HG03097 (cell line): ENCODE measurements at regions not wholly inside any gene's neighbourhood (a gene's known extent, or its start where the extent isn't known, plus 50 kb on each side); places are given as distances from the start of the nearest gene placed in this dataset.

Source experiments
- ATAC-seq: cut with Tn5 transposase; IDR thresholded peaks from one replicate; pipeline ENCODE4 v1.9.1; 2021; ENCODE audit not compliant: unreplicated experiment, low FRiP score

DNA sequence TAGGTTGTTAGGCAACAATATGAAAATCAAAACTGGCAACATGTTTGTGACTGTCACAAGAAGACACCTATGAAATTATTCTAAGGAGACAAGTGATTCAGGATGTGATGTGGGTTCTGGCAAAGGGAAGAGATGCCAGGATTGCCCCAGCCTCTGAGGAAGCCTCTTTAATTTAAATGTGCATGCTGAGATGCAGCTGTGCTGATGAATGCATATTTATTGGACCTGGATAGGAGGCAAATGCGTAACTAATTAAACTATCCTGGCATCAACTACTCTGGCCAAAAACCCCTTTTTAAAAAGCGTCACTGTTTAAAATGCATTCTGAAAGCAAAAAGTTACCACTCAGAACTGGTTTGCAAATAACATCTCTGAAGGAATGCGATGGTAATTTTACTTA is 176.5 kb upstream of the DPH6 start:
- no peak for ATAC-seq

DNA sequence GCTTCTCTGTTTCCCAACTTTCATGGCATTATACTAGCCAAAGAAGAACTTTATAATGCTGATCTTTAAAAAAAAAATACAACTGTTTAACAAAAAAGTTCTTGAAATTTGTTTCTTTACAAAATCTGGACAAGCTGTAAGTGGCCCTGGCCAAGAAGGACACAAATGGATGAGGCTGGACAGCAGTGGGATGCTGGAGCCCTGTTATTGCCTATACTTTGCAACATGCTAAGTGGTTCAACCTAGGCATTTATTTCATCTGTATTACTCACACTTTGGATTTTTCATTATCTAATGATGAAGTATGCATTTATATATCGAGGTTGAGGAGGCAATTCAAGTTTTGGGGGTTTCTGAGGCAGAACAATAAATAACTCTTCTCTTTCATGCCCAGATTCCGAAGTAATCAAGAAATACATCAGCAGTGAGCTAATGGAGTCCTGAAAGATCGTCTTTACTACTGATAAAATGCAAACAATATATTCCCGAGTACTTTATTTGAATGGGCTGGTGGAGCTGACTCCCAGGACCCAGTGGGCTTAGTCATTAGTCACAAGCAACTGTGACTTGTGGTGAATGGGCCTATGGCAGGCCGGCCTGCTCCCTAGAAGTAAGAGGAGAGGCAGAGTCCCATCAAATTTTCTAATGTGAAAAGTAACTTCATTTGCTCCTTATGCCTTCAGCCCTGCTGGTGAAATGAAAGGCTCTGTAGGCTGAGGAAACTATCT is 177.3 kb upstream of the DPH6 start:
- no peak for ATAC-seq

- no peak for ATAC-seq
Observed at GRCh38 chr15:35723852-35724251, 177.9 kb upstream of the DPH6 start.

- no peak for ATAC-seq
Observed at GRCh38 chr15:35724626-35725025, 178.7 kb upstream of the DPH6 start.

DNA sequence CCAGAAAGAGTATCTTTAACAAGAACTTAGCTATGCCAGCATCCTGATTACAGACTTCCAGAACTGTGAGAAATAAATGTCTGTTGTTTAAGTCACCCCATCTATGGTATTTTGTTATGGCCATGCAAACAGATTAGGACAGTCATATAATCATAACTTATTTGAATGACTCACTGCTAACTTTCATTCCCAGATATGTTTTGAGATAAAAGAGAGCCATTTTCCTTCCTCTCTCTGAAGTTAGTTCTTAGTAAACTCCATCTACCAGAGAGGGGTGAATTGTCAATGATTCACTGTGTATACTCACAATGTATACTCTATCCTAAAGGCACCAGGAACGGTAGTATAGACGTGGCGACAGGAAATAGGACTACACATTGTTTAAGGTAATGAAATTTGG is 179.4 kb upstream of the DPH6 start:
- ATAC-seq, result no peak

DNA sequence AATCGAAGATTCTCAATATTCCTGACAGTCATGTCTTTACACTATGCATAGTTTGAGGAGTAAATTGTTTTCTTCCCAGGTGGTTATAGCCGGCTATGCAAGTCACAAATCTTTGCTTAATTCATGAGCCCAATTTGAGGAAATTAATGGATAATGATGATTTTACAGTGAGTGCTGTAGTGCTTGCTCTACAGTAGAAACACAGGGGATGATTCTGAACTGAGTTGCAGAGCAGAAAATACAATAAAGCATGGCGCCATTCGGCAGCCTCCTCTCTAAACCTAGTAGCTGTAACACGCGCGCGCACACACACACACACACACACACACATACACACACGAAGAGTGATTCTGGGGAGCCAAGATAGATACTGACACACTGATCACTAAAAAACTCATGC is 181.7 kb upstream of the DPH6 start:
- no peak for ATAC-seq

- no peak for ATAC-seq
Observed at GRCh38 chr15:35728219-35728940, 182.4 kb upstream of the DPH6 start.

DNA sequence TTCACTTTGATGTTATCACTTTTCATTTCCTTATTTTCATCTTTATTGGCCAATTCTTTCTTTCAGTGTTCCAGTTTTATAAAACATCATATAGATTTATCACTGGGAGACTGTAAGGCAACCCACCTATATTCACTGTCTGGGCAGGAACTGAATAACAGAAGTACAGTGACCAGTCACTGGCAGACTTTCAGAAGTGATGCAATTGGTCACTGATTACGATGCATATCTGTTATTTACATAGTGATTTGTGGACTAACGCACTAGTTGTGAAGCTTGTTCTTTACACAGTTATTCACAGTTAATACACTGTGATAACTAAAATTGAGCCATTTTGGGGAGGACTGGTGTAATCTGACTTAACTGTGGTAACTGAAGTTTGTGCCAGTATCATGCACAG is 190.2 kb upstream of the DPH6 start:
- no peak for ATAC-seq

DNA sequence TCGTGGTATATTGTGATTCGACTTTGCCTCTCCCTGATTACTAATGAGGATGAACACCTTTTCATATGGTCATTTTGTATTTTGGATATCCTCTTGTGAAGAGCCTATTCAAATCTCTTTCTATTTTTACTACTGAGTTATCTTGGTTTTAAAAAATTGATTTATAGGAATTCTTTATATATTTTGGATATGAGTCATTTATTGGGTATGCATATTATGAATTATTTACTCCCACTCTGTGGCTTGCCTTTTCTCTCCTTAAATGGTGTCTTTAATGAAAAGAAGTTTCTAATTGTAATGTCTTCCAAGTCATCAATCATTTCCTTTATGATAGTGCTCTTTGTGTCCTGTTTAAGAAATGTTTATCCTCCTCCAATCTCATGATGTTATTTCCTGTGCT is 191.5 kb upstream of the DPH6 start:
- ATAC-seq, result no peak

DNA sequence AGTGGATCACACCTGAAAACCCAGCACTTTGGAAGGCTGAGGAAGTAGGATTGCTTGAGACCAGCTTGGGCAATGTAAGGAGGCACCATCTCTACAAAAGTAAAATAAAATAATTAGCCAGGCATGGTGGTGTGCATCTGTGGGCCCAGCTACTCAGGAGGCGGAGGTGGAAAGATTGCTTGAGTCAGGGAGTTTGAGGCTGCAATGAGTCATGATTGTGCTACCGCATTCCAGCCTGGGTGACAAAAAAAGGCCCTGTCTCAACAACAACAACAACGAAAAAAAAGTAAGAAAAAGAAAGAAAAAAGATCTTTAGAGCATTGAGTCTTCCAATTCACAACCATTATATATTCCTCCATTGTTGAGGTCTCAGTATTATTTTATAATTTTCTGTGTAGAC is 192.4 kb upstream of the DPH6 start:
- no peak for ATAC-seq

- no peak for ATAC-seq
Observed at GRCh38 chr15:35740761-35741160, 194.8 kb upstream of the DPH6 start.

- ATAC-seq, result no peak
Observed at GRCh38 chr15:35741395-35741794, 195.4 kb upstream of the DPH6 start.

- ATAC-seq, result no peak
Observed at GRCh38 chr15:35741881-35742280, 195.9 kb upstream of the DPH6 start.

GRCh38 chr15:35743321-35743720 is 197.4 kb upstream of the DPH6 start:
- ATAC-seq, result no peak

DNA sequence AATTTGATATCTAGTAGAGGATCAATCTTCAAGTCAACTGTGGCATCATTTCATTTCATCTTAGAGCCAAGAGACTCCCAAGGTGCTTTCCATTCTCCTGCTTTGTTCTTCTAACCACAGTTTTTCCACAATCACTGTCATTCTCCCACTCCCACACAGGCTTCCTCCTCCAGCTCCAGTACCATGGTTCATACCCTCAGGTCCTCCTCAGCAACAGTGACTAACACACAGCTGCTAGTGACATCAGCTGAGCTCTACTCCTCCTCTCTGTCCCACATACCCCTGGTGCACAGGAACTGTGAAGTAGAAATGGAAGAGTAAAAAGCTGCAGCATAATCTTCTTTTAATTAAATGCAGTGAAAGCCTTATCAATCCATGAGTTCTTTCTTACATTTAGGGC is 200.2 kb upstream of the DPH6 start:
- ATAC-seq, result no peak

- no peak for ATAC-seq
Observed at GRCh38 chr15:35748105-35748504, 202.1 kb upstream of the DPH6 start.

DNA sequence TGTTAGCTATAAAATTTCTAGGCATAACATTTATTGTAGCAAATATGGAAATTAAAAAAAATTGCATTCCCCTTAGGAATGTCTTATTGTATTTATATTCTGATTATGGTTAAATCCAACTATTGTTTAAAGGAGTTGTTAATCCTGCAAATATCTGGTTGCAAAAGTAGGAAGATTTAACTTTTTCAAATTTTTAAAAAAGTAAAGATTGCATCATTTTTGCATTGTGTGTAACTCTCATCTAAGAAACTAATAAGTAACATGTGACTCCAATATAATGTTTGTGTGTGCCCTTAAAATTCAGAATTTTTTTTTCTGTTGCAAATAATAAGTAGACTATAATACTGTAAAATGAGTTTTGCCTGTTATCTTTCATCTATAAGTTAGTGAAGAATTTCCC is 204.1 kb upstream of the DPH6 start:
- no peak for ATAC-seq

DNA sequence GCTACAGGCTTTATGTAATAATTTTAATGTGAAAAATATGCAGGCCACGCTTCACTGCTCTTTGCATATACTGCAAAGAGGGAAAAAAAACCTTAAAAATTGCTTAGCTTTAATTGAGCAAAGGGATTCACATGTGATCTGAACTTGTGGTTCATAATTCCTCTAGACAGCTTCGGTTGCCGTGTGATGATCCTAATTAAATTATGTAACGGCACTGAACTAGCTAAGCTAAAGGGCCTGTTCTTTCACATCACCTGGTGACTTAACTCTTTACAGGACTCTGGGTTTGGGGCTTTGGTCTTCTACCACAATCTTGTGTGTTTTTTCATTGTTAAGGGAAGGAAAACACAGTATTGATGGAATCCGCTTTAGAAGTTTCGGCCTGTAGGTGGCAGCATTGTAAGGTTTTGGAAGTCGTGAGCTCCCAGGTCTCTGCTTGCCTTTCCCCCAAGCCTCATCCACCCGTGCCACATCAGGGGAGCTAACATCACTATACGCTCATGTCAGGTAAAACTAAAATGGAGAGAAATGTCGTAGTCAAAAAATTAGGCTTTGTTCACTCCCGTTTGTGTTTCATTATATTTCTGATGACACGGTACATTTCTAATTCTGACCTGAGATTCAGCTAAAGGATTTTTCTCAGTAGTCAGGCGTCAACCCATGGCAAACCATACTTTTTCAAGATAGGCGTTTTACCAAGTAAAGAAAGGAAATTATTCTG is 205.6 kb upstream of the DPH6 start:
- no peak for ATAC-seq

DNA sequence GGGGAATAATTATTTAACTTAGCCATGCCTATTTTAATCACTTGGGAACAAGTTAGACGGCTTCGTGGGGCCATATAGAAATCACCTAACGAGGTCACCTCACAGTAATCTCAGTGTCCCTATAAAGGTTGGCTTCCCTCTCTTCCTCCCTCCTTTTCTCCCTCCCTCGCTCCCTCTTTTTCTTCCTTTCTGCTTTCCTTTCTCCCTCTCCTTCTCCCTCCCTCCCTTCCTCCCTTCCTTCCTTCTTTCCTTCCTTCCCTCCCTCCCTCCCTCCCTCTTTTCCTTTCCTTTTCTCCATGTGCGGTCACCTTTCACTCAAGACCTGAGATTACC is 206.1 kb upstream of the DPH6 start:
- no peak for ATAC-seq

DNA sequence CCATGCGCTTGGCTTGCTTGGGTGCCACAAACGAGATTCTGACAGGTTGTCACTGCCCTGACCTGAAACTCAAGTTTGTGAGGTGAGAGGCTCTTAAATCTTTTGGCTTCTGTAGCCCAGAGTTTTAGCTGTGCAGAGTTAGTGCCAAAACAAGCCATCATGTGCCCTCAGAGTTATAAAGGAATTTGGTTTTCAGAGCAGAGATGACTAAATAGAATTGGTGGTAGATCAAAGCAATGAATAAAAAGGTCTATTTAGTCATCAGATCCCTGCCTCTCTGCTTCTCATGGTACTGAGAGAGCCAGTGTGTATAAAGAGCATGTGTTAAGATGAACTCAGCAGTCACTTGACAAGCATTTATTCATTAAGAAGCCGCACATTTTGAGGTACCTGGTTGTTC is 207.5 kb upstream of the DPH6 start:
- ATAC-seq, result no peak

DNA sequence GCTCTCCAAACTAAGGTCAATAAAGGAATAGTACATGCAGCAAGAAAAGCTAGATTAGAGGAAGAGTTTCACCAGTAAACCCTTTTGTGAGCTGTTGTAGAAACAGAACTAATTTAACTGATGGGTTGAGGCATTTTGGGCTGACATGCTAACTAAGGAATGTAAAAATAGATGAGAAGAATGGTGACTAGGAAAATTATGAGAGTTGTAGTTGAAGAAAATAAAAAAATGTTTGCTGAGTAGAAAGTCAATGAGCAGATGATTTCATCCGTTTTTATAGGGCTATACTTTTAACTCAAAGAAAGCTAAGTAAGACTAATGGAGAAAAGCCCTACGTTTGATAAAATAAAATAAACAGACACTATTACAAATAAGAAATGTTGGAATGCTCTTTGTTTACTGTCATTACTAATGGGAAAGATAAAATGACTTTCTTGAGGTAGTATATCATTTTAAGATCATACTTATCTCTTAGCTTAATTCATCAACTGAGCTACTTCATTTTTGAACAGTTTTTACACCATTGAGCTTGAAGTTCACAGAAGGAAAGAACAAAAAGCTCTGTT is 209.4 kb upstream of the DPH6 start:
- no peak for ATAC-seq

GRCh38 chr15:35756623-35757022 is 210.7 kb upstream of the DPH6 start:
- no peak for ATAC-seq
